MG63 (cell line): ENCODE measurements at regions not wholly inside any gene's neighbourhood (a gene's known extent, or its start where the extent isn't known, plus 50 kb on each side); places are given as distances from the start of the nearest gene placed in this dataset.

ENCODE experiments used
- DNase-seq: peaks from one replicate; pipeline ENCODE4 v3.0.0-alpha.2; 2020
- H3K27me3 ChIP-seq: fragments of 250-450 bp; sonication (Bioruptor Pico); 2 replicates; pipeline ENCODE4 v1.5.1; 2020; ENCODE audit warnings: mild to moderate bottlenecking, moderate library complexity
- H3K36me3 ChIP-seq: fragments of 250-450 bp; sonication (Bioruptor Pico); 2 replicates; pipeline ENCODE4 v1.5.1; 2020; ENCODE audit warnings: mild to moderate bottlenecking, moderate library complexity
- H3K4me3 ChIP-seq: fragments of 250-450 bp; sonication (Bioruptor Pico); 2 replicates; pipeline ENCODE4 v1.5.1; 2020; ENCODE audit warnings: mild to moderate bottlenecking, moderate library complexity
- H3K9me3 ChIP-seq: fragments of 250-450 bp; sonication (Bioruptor Pico); 2 replicates; pipeline ENCODE4 v1.5.1; 2020; ENCODE audit warnings: mild to moderate bottlenecking, moderate library complexity

DNA sequence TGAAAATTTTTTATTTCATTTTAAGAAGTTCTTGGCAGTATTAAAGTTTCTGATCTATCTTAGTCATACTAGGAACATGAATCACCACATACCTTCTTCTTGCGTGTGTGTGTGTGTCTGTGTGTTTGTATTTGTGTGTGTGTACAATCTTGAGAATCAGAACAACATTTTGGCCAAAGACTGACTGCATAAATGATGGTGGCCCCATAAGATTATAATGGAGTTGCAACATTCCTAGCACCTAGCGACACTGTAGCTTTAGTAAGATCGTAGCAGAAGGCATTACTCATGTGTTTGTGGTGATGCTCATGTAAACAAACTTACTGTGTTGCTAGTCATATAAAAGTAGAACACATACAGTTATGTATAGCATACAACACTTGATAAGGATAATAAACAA, 205.4 kb downstream of the FAM76B start:
- Histone ChIP-seq H3K4me3 (no peak overlapping the region), H3K36me3 (no peaks in the 10 kb centered on the region), H3K9me3 (no peaks in the 10 kb centered on the region), H3K27me3 (no peaks in the 10 kb centered on the region)
- DNase-seq = no peak

DNA sequence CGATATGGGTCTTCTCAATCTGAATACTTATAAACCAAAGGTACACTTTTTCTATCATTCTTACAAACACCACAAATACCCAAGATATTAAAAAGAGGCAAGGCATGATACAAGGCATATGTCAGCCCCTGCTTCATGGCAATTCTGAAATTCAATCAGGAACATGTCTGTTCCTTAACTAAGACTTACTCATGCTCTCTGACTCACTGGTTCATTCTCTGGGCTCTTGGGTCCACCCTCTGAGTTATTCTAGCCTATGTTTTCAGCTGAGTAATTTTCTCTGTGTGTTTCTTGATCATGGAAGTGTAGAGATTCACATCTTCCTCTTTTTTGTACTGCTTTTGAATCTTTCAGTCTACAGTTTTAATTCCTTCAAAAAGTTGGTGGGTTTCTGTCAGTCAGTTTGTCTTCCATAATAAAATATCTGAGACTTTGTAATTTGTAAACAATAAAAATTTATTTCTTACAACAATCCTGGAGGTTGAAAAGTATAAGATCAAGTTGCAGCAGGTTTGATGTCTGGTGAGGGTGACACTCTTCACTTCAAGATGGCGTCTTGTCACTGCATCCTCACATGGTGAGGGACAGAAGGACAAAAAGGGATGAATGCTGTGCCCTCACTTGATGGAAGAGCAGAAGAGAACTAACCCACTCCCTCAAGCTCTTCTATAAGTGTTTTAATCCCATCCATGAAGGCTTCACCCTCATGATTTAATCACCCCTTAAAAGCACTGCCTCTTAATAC, 211.7 kb downstream of the FAM76B start:
- DNase-seq = peak; percentile 33
- no peaks in the 10 kb centered on the region for H3K27me3 ChIP-seq
- H3K4me3 ChIP-seq = no peak overlapping the region
- H3K9me3 ChIP-seq = no peaks in the 10 kb centered on the region
- no peaks in the 10 kb centered on the region for H3K36me3 ChIP-seq

DNA sequence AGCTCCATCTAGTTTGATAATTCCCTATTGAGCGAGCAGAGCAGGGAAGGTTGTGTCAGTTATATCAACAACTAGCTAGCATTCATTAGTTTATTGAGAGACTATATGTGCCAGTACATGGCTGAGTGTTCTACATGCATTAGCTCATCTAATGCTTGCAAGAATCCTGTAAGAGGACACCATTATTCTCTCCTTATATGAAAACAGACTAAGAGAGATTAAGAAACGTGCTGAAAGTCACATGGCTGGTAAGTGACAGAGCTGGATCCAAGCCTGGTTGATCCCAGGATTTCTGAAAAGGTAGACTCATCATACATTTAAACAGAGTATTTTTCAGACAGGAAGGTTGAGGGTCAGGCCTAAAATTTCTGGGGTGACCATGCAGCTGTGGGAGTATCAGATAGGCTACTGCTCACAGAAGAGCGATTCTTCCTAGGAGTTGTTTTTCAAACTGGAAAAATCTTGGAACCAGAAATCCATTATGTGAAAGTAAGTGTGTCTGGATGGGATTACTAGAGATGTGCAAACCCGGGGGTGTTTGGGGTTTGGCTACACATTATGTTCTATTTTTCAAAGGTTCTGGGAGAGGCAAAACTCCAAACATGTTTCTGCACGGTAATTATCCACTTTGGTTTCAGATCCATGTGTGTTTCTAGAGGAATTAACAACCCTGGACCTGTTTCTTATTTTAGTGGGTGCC, 213.3 kb downstream of the FAM76B start:
- no peak overlapping the region for H3K4me3 ChIP-seq
- no peaks in the 10 kb centered on the region for H3K36me3 ChIP-seq
- no peaks in the 10 kb centered on the region for H3K27me3 ChIP-seq
- H3K9me3 ChIP-seq = no peaks in the 10 kb centered on the region
- no peak for DNase-seq

DNA sequence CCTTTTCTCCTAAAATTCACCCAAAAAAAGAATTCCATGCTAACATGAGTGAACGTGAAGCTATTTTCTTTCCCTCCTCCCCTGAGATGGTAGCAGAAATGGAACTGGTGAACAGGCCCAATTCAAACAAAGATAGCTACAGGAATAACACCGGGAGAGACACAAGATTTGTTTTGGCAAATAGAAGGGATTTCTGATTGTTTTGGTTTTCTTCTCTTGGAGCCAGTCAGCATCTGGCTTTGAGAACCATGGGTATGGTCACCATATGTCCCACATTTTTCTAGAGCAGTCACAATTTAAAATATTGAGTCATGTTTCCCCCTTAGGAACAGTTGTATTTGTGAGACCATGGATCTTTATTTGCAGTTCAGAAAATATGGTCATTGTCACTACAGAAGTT, 214.1 kb downstream of the FAM76B start:
- Histone ChIP-seq H3K9me3 (no peaks in the 10 kb centered on the region), H3K4me3 (no peak overlapping the region), H3K27me3 (no peaks in the 10 kb centered on the region), H3K36me3 (no peaks in the 10 kb centered on the region)
- DNase-seq = no peak

DNA sequence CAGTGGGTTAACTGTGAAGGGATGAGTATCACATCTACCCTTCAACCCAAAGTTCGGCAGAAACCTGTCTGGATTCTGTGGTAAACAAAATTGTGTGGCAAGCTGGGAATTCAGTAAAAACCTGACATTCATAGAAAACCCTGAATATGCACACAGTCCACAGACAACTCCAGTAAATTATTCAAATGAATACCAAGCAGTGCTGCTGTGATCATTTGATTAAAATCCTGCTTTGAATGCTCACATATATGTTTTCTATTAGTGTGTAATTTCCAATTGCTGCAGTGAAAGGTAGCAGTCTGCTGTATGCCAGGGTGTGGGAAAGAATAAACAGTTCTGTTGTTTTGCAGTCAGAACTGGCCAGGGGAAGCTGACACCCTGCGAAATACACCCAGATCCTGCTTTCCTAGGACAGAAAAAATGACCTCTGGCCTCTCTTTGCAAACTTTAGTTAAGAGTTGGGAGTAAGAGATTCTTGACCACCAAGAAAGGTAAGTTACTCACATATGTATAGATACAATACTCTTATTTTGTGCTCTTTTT, 217.8 kb downstream of the FAM76B start:
- H3K4me3 ChIP-seq = no peak overlapping the region
- H3K36me3 ChIP-seq = no peaks in the 10 kb centered on the region
- no peaks in the 10 kb centered on the region for H3K27me3 ChIP-seq
- 0 out of 2 replicates have a peak, but pooled peaks cover 2% of the 10 kb centered on the region for H3K9me3 ChIP-seq
- no peak for DNase-seq

DNA sequence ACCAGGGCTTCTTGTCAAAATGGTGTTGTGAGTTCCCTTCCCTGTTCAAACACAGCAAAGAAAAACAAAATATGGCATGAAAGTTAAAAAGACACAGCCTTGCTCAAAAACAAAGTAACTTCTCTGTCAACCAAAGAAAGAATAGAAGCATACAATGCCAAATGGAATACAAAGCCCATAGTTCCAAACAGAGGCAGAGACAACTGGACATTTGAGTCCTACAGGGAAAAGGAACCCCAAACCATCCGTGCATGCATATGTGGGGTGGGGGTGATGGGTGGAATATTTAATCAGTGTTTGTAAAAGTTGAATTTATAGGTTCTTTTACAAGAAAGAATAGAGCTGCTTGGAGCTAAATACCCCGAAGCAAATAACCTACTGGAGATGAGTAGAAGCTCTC, 218.7 kb downstream of the FAM76B start:
- H3K9me3 ChIP-seq = 0 out of 2 replicates have a peak, but pooled peaks cover 2% of the 10 kb centered on the region
- H3K4me3 ChIP-seq = no peak overlapping the region
- H3K27me3 ChIP-seq = no peaks in the 10 kb centered on the region
- H3K36me3 ChIP-seq = no peaks in the 10 kb centered on the region
- DNase-seq = no peak

DNA sequence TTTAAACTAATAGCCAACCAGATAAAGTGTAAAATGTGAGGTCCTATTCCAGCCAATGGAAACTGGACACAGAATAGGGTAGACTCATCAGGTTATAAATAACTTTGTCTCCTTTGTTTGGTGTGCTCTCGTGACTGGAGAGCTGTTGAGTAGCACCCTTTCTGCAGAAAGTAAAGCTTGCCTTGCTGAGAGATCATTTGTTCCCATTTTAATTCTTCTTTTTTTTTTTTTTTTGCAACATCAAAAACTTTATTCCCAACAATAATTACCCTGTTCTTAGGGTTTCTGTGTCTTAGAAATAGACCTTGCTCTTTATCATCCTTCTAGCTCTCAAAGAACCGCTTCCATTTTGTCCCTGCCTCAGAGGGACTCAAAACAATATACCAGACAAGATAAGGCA, 220.4 kb downstream of the FAM76B start:
- no peaks in the 10 kb centered on the region for H3K27me3 ChIP-seq
- H3K4me3 ChIP-seq = no peak overlapping the region
- DNase-seq = no peak
- H3K9me3 ChIP-seq = 0 out of 2 replicates have a peak, but pooled peaks cover 2% of the 10 kb centered on the region
- no peaks in the 10 kb centered on the region for H3K36me3 ChIP-seq

DNA sequence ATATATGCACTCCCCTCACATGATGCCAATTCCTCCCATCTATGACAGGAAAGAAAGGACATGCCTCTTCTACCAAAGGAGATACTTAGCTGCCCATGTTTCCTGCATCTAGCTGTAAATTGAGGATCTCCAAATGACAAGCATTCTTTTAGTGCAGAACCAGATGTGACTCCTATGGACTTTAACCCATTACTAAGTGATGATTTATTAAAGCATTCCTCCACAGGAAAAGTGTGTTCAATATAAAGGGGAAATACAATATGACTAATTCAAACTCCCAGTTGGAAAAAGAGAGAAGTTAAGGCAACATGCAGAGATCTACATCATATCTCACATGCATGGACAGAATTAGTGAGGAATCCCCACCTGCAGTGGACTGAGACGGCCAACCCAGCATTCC, 221.3 kb downstream of the FAM76B start:
- no peak overlapping the region for H3K4me3 ChIP-seq
- no peaks in the 10 kb centered on the region for H3K27me3 ChIP-seq
- 0 out of 2 replicates have a peak, but pooled peaks cover 2% of the 10 kb centered on the region for H3K9me3 ChIP-seq
- no peak for DNase-seq
- no peaks in the 10 kb centered on the region for H3K36me3 ChIP-seq

DNA sequence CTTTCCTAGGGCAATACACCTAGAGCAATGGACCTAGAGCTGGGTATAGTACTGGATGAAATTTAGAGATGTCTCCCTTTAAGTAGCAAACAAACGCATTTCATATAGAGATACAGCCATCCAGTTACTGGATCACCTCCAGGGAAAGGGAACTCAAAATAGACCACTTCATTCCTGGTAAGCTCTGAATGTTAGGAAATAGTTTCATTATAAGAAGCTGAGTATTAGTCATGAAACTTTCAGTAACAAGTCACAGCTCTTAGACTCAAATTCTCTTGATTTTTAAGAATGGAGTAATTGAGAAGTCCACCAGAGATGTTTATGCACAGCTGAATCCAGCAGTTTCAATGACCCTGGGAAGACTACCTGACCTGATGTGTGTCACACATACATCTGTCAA, 221.9 kb downstream of the FAM76B start:
- Histone ChIP-seq H3K27me3 (no peaks in the 10 kb centered on the region), H3K9me3 (0 out of 2 replicates have a peak, but pooled peaks cover 2% of the 10 kb centered on the region), H3K4me3 (no peak overlapping the region), H3K36me3 (no peaks in the 10 kb centered on the region)
- DNase-seq = no peak

DNA sequence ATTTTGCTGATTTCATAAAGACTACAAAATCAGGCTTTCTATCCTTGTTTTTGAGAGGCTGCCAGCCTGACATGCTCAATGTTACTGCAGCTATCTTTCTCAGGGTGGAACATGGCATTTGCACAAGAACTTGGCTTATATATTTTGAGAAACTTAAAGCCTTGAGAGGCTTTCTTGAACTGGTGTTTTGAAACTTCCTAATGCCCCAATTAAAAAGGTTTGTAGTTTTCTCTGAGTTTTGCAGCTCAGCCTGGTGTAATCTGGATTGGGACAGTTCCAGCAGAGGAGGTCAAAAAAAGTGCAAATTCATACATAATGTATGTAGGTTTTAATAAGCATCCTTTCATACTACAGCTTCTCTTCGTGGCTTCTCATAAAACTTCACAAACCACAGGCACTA, 223.4 kb downstream of the FAM76B start:
- H3K9me3 ChIP-seq = 0 out of 2 replicates have a peak, but pooled peaks cover 2% of the 10 kb centered on the region
- DNase-seq = no peak
- no peak overlapping the region for H3K4me3 ChIP-seq
- no peaks in the 10 kb centered on the region; the same call in 1 of the 2 replicates for H3K27me3 ChIP-seq
- H3K36me3 ChIP-seq = no peaks in the 10 kb centered on the region

DNA sequence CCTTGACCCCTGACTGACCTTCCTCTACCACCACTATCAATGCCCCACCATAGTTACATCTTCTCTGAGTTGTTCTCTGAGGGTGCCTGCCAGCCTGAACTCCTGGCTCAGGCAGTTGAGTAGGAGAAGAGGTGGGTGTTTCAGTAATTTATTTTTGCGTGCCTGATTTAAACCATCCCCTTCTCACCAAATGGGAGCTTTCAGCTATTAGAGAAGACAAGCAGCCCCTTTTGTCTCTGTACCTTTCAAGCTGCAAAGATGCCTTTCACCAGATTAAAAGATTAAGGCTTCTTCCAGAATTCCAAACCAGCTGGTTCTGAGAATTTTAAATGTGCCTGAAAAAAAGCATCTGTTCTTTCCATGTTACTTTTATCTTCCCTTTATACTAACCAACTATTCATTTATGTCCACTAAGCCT, 223.8 kb downstream of the FAM76B start:
- no peaks in the 10 kb centered on the region; the same call in 1 of the 2 replicates for H3K27me3 ChIP-seq
- H3K36me3 ChIP-seq = no peaks in the 10 kb centered on the region
- no peak for DNase-seq
- no peak overlapping the region for H3K4me3 ChIP-seq
- H3K9me3 ChIP-seq = 0 out of 2 replicates have a peak, but pooled peaks cover 2% of the 10 kb centered on the region

DNA sequence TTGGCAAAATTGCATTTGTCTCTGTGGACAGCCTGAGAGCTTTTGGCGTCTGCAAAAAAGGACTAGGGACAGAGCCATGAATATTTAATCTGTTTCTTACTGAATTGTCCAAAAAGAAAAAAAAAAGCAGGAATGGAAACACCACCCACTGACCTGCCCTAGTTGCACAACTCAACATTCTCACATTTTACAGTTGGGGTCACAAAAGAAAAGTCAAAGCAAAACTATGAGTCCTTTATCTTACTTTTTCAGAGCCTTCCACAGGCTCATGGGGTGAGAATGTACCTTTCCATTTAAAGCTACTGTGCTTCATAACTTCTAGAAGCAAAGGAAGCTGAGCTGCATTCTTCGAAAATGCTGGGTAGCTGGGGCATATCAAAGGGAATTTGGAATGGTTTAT, 225.7 kb downstream of the FAM76B start:
- Histone ChIP-seq H3K36me3 (no peaks in the 10 kb centered on the region), H3K4me3 (no peak overlapping the region), H3K27me3 (no peaks in the 10 kb centered on the region; the same call in 1 of the 2 replicates), H3K9me3 (no peaks in the 10 kb centered on the region)
- DNase-seq = no peak

DNA sequence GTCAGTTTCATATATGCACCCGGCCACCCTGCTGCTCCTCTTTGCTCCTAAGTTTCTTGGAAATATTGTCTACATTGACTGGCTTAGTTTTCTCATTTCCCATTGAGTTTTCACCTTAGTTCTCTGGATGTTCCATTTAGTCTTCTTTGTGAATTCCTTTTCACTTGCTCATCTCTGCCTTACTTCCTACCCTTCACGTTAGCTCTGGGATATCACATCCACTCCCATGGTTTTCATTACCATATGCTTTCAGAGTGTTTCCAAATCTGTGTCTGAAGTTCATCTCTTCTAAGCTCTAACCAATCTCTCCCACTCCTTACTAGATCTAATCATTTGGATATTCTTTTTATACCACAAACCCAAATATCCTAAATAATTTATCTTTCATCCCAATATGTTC, 226.4 kb downstream of the FAM76B start:
- no peak overlapping the region for H3K4me3 ChIP-seq
- DNase-seq = no peak
- H3K27me3 ChIP-seq = no peaks in the 10 kb centered on the region; the same call in 1 of the 2 replicates
- no peaks in the 10 kb centered on the region for H3K36me3 ChIP-seq
- no peaks in the 10 kb centered on the region for H3K9me3 ChIP-seq

DNA sequence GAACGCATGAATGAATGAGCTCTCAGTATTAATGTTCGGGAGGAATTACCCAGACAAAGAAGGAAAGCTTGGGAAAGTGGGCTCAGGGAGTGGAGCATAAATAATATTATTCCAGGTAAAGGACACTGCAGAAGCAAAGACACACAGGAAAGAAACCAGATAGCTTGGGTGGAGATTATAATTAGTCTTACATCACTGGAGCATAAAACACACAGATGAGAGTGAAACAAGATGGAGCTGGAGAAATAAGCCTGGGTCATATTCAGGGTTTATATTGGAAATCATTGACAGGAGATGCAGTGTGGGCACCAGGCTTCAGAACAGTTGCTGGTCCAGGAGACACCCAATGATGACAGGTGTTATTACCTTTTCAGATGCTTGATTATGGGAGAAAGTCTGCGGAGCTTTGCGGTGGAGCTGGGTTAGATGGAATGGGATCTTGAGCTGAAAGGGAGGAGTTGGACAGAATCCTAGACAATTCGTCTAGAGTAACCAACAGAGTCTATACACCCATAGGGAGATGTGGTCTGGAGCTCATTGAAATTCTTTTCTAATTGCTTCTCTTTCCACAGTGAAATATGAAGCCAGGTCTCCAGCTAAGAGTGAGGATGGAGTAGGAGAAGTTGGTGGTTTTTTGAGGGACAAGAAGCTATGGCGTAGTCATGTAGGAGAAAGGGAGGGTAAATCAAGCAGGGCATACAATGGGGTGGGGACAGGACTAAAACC, 227.2 kb downstream of the FAM76B start:
- Histone ChIP-seq H3K9me3 (no peaks in the 10 kb centered on the region; the same call in 1 of the 2 replicates), H3K36me3 (no peaks in the 10 kb centered on the region), H3K27me3 (no peaks in the 10 kb centered on the region; the same call in 1 of the 2 replicates), H3K4me3 (no peak overlapping the region)
- DNase-seq = no peak

DNA sequence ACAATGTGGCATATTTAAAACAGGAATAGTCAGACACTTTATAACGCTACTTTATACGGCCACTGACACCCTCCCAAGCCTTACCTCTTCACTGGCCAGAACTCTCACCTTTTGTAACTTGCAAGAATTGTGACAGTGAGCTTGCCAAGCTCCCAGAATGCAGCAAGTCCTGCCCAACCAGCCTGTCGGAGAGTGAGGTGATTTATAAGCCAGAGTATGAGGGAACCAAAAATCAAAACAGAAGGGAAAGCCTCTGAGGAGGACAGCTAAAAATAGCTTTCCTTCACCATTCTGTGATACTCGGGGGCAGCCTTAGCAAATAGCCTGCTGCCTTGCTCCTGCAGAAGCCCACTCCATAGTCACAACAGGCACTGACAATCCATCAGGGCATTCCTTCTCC, 229.7 kb downstream of the FAM76B start:
- H3K9me3 ChIP-seq = no peaks in the 10 kb centered on the region; the same call in 1 of the 2 replicates
- no peak for DNase-seq
- no peaks in the 10 kb centered on the region; the same call in 1 of the 2 replicates for H3K27me3 ChIP-seq

DNA sequence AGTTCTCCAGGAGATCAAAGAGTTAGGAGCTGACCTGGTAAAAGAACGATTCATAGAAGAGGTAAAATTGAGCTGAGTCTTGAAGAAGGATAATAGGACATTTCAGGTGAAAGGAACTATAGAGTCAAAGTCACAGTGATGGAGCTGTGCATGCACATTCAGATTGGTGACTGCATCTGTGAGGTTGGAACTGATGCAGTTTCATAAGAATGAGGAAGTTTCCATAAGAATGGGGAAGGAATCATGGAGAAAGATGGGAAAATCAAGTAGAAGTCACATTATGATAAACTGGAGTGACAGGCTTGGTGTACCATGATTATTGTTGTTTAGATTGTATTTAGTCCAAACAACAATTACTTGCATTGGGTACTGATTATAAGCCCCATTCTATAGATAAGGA, 232.2 kb downstream of the FAM76B start:
- no peak for DNase-seq
- Histone ChIP-seq H3K4me3 (no peak overlapping the region), H3K9me3 (no peaks in the 10 kb centered on the region; the same call in 1 of the 2 replicates), H3K27me3 (no peaks in the 10 kb centered on the region; the same call in 1 of the 2 replicates), H3K36me3 (no peaks in the 10 kb centered on the region)

More for the DNA sequence above, 229.7 kb downstream of the FAM76B start:
- Histone ChIP-seq H3K4me3 (no peak overlapping the region), H3K36me3 (no peaks in the 10 kb centered on the region)
